HUDEP-2 (cell line): ENCODE measurements at regions not wholly inside any gene's neighbourhood (a gene's known extent, or its start where the extent isn't known, plus 50 kb on each side); places are given as distances from the start of the nearest gene placed in this dataset.

ENCODE experiments used
- DNase-seq, 76 experiments: peaks; one replicate each; lab custom pipeline; 2025; ENCODE audit not compliant: unreplicated experiment in 76 of 76; lab: John Stamatoyannopoulos, UW

GRCh38 chr2:3101016-3101942 is 276.3 kb downstream of the EIPR1 start:
- DNase-seq, result no peak

GRCh38 chr2:3100386-3100785 is 277.2 kb downstream of the EIPR1 start:
- no peak for DNase-seq

- DNase-seq, result no peak
Observed at GRCh38 chr2:3099860-3100234, 277.8 kb downstream of the EIPR1 start.

- DNase-seq, result no peak
Observed at GRCh38 chr2:3099145-3099859, 278.3 kb downstream of the EIPR1 start.

GRCh38 chr2:3098231-3098630 is 279.4 kb downstream of the EIPR1 start:
- no peak for DNase-seq

GRCh38 chr2:3097804-3098203 is 279.8 kb downstream of the EIPR1 start:
- no peak for DNase-seq

GRCh38 chr2:3094999-3095958 is 282.3 kb downstream of the EIPR1 start:
- peak in 65 of 76 experiments; percentile 5 to 74 (median 42) for DNase-seq

GRCh38 chr2:3094318-3094717 is 283.3 kb downstream of the EIPR1 start:
- no peak for DNase-seq

GRCh38 chr2:3091696-3092095 is 285.9 kb downstream of the EIPR1 start:
- no peak for DNase-seq

- no peak for DNase-seq
Observed at GRCh38 chr2:3082705-3083104, 294.9 kb downstream of the EIPR1 start.

GRCh38 chr2:3079959-3080948 is 297.4 kb downstream of the EIPR1 start:
- no peak for DNase-seq

GRCh38 chr2:3079466-3079865 is 298.2 kb downstream of the EIPR1 start:
- no peak for DNase-seq

- peak in 1 of 76 experiments; percentile 1 for DNase-seq
Observed at GRCh38 chr2:3078684-3079083, 298.9 kb downstream of the EIPR1 start.

GRCh38 chr2:3076848-3077642 is 300.6 kb downstream of the EIPR1 start:
- no peak for DNase-seq

- no peak for DNase-seq
Observed at GRCh38 chr2:3075991-3076340, 301.7 kb downstream of the EIPR1 start.

GRCh38 chr2:3075316-3075990 is 302.2 kb downstream of the EIPR1 start:
- no peak for DNase-seq

- no peak for DNase-seq
Observed at GRCh38 chr2:3073704-3074103, 303.9 kb downstream of the EIPR1 start.

- DNase-seq, result no peak
Observed at GRCh38 chr2:3073041-3073595, 304.5 kb downstream of the EIPR1 start.
